A549 (cell line): ENCODE measurements at regions not wholly inside any gene's neighbourhood (a gene's known extent, or its start where the extent isn't known, plus 50 kb on each side); places are given as distances from the start of the nearest gene placed in this dataset.

Experiments
- ATAC-seq, 2 experiments: fragments of 200-7000 bp in 1 of 2; fragments of >200 bp in 1 of 2; cut with Nextera tagmentation in 1 of 2; cut with Tn5 transposase in 1 of 2; 3 replicates each; pipeline versions ENCODE4 v1.8.0 to v1.9.1; 2018 to 2020; ENCODE audit warnings: mild to moderate bottlenecking in 1 of 2, moderate library complexity in 1 of 2
- CTCF ChIA-PET: fragments of 300-600 bp; sonication (Branson Sonifier 250); formaldehyde crosslinking; extraction: SDS; loops from one replicate; lab custom pipeline; 2021; ENCODE audit warnings: antibody characterized with exemption, inconsistent platforms; lab: Yijun Ruan, JAX
- POLR2A ChIA-PET: fragments of 350-600 bp; formaldehyde crosslinking; extraction: SDS; loops from one replicate; lab custom pipeline; 2021; ENCODE audit warnings: antibody characterized with exemption, inconsistent platforms; lab: Yijun Ruan, JAX
- DNase-seq, 2 experiments: peaks; one replicate each; pipeline versions ENCODE4 v3.0.0 to v3.0.0-alpha.2; 2011 to 2016; ENCODE audit warnings: low read depth in 1 of 2, low spot score in 1 of 2
- FAIRE-seq: peaks from 2 replicates; lab custom pipeline; 2011; peaks lifted over from hg19 to GRCh38; lab: Jason Lieb, UNC
- H3K27ac ChIP-seq, 2 experiments: fragments of >200 bp; sonication (Bioruptor Twin); formaldehyde crosslinking; 3 replicates each; pipeline ENCODE4 v1.5.1; 2016 to 2017
- H3K4me1 ChIP-seq: fragments of >200 bp; sonication (Bioruptor Twin); formaldehyde crosslinking; 3 replicates; pipeline ENCODE4 v1.6.1; 2016
- H3K4me2 ChIP-seq: fragments of >200 bp; sonication (Bioruptor Twin); formaldehyde crosslinking; 3 replicates; pipeline ENCODE4 v1.6.1; 2016
- H3K4me3 ChIP-seq: fragments of >200 bp; sonication (Bioruptor Twin); formaldehyde crosslinking; 3 replicates; pipeline ENCODE4 v1.5.1; 2016
- H3K9me3 ChIP-seq: fragments of >200 bp; sonication (Bioruptor Twin); formaldehyde crosslinking; 3 replicates; pipeline ENCODE4 v1.6.1; 2016
- BCL3 ChIP-seq: fragments of >200 bp; sonication (Bioruptor Twin); formaldehyde crosslinking; IDR thresholded peaks from 3 replicates; pipeline ENCODE4 v1.6.1; 2016
- BHLHE40 ChIP-seq: IDR thresholded peaks from 2 replicates; pipeline ENCODE4 v1.6.1; 2012; ENCODE audit warnings: low read depth, low read length, inconsistent platforms
- CBX2 ChIP-seq: fragments of 200-600 bp; sonication (generic); IDR thresholded peaks from 2 replicates; pipeline ENCODE4 v1.6.1; 2016; ENCODE audit warnings: low read depth, mild to moderate bottlenecking, borderline replicate concordance
- E2F6 ChIP-seq: IDR thresholded peaks from 2 replicates; pipeline ENCODE4 v1.6.1; 2012; ENCODE audit warnings: low read depth, borderline replicate concordance
- EHF ChIP-seq: fragments of 250-450 bp; sonication (Bioruptor Pico); IDR thresholded peaks from 2 replicates; pipeline ENCODE4 v1.5.0; 2020; ENCODE audit warnings: mild to moderate bottlenecking
- ELK1 ChIP-seq: fragments of 150-350 bp; IDR thresholded peaks from 2 replicates; pipeline ENCODE4 v1.6.1; 2014; ENCODE audit warnings: low read depth, mild to moderate bottlenecking, low read length
- EP300 ChIP-seq, 2 experiments: fragments of >200 bp; sonication (Bioruptor Twin); formaldehyde crosslinking; IDR thresholded peaks; 2 replicates in 1 of 2; 3 replicates in 1 of 2; pipeline ENCODE4 v1.6.1; 2016 to 2017
- ESRRA ChIP-seq: fragments of 150-350 bp; IDR thresholded peaks from 2 replicates; pipeline ENCODE4 v1.6.1; 2014; ENCODE audit warnings: mild to moderate bottlenecking, low read length, borderline replicate concordance
- FOXS1 ChIP-seq: fragments of 250-450 bp; sonication (Bioruptor Pico); IDR thresholded peaks from 2 replicates; pipeline ENCODE4 v1.5.0; 2020; ENCODE audit warnings: mild to moderate bottlenecking, moderate library complexity
- HDAC2 ChIP-seq: fragments of 200-600 bp; sonication (generic); IDR thresholded peaks from 2 replicates; pipeline ENCODE4 v1.6.1; 2016
- HES2 ChIP-seq: fragments of >200 bp; sonication (Bioruptor Twin); formaldehyde crosslinking; IDR thresholded peaks from 2 replicates; pipeline ENCODE4 v1.6.1; 2016
- HMGXB4 ChIP-seq: fragments of 250-450 bp; sonication (Bioruptor Pico); IDR thresholded peaks from 2 replicates; pipeline ENCODE4 v1.5.0; 2021; ENCODE audit warnings: mild to moderate bottlenecking, moderate library complexity, borderline replicate concordance
- HOXA7 ChIP-seq: fragments of 250-450 bp; sonication (Bioruptor Pico); IDR thresholded peaks from 2 replicates; pipeline ENCODE4 v1.5.0; 2020; ENCODE audit warnings: mild to moderate bottlenecking, moderate library complexity
- JUN ChIP-seq, 2 experiments: fragments of >200 bp; sonication (Bioruptor Twin); formaldehyde crosslinking; IDR thresholded peaks; 2 replicates in 1 of 2; 3 replicates in 1 of 2; pipeline ENCODE4 v1.6.1; 2016 to 2017
- JUNB ChIP-seq: fragments of >200 bp; sonication (Bioruptor Twin); formaldehyde crosslinking; IDR thresholded peaks from 2 replicates; pipeline ENCODE4 v1.6.1; 2016
- KDM1A ChIP-seq: fragments of 200-600 bp; sonication (generic); IDR thresholded peaks from 2 replicates; pipeline ENCODE4 v1.6.1; 2016; ENCODE audit warnings: low read depth, mild to moderate bottlenecking
- MAFK ChIP-seq: fragments of 450-650 bp; IDR thresholded peaks from 2 replicates; pipeline ENCODE4 v1.6.1; 2014; ENCODE audit not compliant: partially characterized antibody
- MAX ChIP-seq: IDR thresholded peaks from 2 replicates; pipeline ENCODE4 v1.6.1; 2012
- MAZ ChIP-seq: fragments of 150-350 bp; IDR thresholded peaks from 2 replicates; pipeline ENCODE4 v1.6.1; 2014; ENCODE audit warnings: antibody characterized with exemption, low read depth, low read length, borderline replicate concordance
- MYC ChIP-seq: IDR thresholded peaks from 2 replicates; pipeline ENCODE4 v1.6.1; 2012; ENCODE audit warnings: mild to moderate bottlenecking, inconsistent platforms, low read length, improper control_type of control experiment, borderline replicate concordance
- NPAS2 ChIP-seq: fragments of 250-450 bp; sonication (Bioruptor Pico); IDR thresholded peaks from 2 replicates; pipeline ENCODE4 v1.8.0; 2022; ENCODE audit warnings: mild to moderate bottlenecking, moderate library complexity, borderline replicate concordance
- PHF8 ChIP-seq: fragments of 200-600 bp; sonication (generic); IDR thresholded peaks from 2 replicates; pipeline ENCODE4 v1.6.1; 2016; ENCODE audit warnings: low read depth, mild to moderate bottlenecking, antibody characterized with exemption, moderate library complexity, borderline replicate concordance
- POLR2A ChIP-seq: IDR thresholded peaks from 2 replicates; pipeline ENCODE4 v1.6.1; 2012; ENCODE audit warnings: mild to moderate bottlenecking, low read length
- POLR2AphosphoS2 ChIP-seq: conservative IDR thresholded peaks from 2 replicates; pipeline ENCODE4 v1.6.1; 2012; ENCODE audit warnings: low read length, improper control_type of control experiment, inconsistent platforms
- RARB ChIP-seq: fragments of 250-450 bp; sonication (Bioruptor Pico); IDR thresholded peaks from 2 replicates; pipeline ENCODE4 v1.8.0; 2021; ENCODE audit warnings: mild to moderate bottlenecking, moderate library complexity
- RCOR1 ChIP-seq: fragments of 150-350 bp; IDR thresholded peaks from 2 replicates; pipeline ENCODE4 v1.6.1; 2014; ENCODE audit warnings: antibody characterized with exemption, low read length, low read depth
- RFX5 ChIP-seq: fragments of 450-650 bp; IDR thresholded peaks from 2 replicates; pipeline ENCODE4 v1.7.1; 2014; ENCODE audit warnings: antibody characterized with exemption, mild to moderate bottlenecking, moderate library complexity
- RNF2 ChIP-seq: fragments of 200-600 bp; sonication (generic); IDR thresholded peaks from 2 replicates; pipeline ENCODE4 v1.6.1; 2016; ENCODE audit warnings: low read depth, mild to moderate bottlenecking, antibody characterized with exemption, moderate library complexity, borderline replicate concordance
- SMC3 ChIP-seq: fragments of >200 bp; sonication (Bioruptor Twin); formaldehyde crosslinking; IDR thresholded peaks from 3 replicates; pipeline ENCODE4 v1.6.1; 2018; ENCODE audit warnings: inconsistent platforms
- TFCP2L1 ChIP-seq: fragments of 250-450 bp; sonication (Bioruptor Pico); IDR thresholded peaks from 2 replicates; pipeline ENCODE4 v1.5.0; 2021; ENCODE audit warnings: mild to moderate bottlenecking
- ZC3H11A ChIP-seq: fragments of 450-650 bp; IDR thresholded peaks from 2 replicates; pipeline ENCODE4 v1.6.1; 2014; ENCODE audit warnings: antibody characterized with exemption, mild to moderate bottlenecking
- ZNF302 ChIP-seq: fragments of 250-450 bp; sonication (Bioruptor Pico); IDR thresholded peaks from 2 replicates; pipeline ENCODE4 v1.9.0; 2021; ENCODE audit warnings: inconsistent platforms, mild to moderate bottlenecking, moderate library complexity
- ZSCAN20 ChIP-seq: fragments of 250-450 bp; sonication (Bioruptor Pico); IDR thresholded peaks from 2 replicates; pipeline ENCODE4 v1.8.0; 2022; ENCODE audit warnings: mild to moderate bottlenecking, moderate library complexity
- WGBS: methylation state at CpG from one replicate; pipeline ENCODE4 v1.1.6; 2017; ENCODE audit errors: missing lambda C conversion rate; 5-methylcytosine and 5-hydroxymethylcytosine counted together

- no peak for ATAC-seq
- no peak overlapping the region for H3K27ac ChIP-seq
- no peak for FAIRE-seq
- no peak for DNase-seq
- CTCF ChIA-PET, result interaction anchor here (0.9 kb wide), 1 partner anchor 77 kb away, joined by 3 read pairs; no protein-coding TSS in a partner anchor
- TF ChIP-seq PHF8, result no peak
- TF ChIP-seq HMGXB4 (CRISPR knock-in tag), result no peak
- no peak for TF ChIP-seq E2F6
- no peak for TF ChIP-seq ELK1
- TF ChIP-seq RNF2, result no peak
- TF ChIP-seq RCOR1, result no peak
- no peak for TF ChIP-seq MYC
- no peak for TF ChIP-seq JUNB
- TF ChIP-seq EHF, result no peak
- no peak for TF ChIP-seq RARB (CRISPR knock-in tag)
- no peak for TF ChIP-seq KDM1A
- no peak for TF ChIP-seq JUN (IDR thresholded peaks at IDR 0.05)
- TF ChIP-seq, all 56 proteins: peak for 0
- POLR2A ChIA-PET, result no interaction called here
- Histone ChIP-seq H3K9me3 (no peaks in the 10 kb centered on the region), H3K4me2 (no peak overlapping the region), H3K4me1 (no peaks in the 10 kb centered on the region), H3K4me3 (no peak overlapping the region)
- 0% methylated on average over 2 of the region's 3 CpGs for WGBS
Observed at GRCh38 chr3:54062546-54062945, 59.8 kb upstream of the CACNA2D3 start.

- DNase-seq, result no peak
- H3K27ac ChIP-seq, result no peak overlapping the region
- POLR2A ChIA-PET, result no interaction called here
- TF ChIP-seq HOXA7 (CRISPR knock-in tag) (no peak), BHLHE40 (no peak), POLR2AphosphoS2 (no peak), MAX (no peak), FOXS1 (no peak), HDAC2 (no peak), POLR2A (no peak), EP300 (IDR thresholded peaks at IDR 0.05) (no peak), EHF (no peak), ZNF302 (CRISPR knock-in tag) (no peak), ZC3H11A (no peak)
- TF ChIP-seq, all 56 proteins: peak for 0
- no peaks in the 10 kb centered on the region for H3K9me3 ChIP-seq
- FAIRE-seq, result no peak
- no peak overlapping the region for H3K4me2 ChIP-seq
- WGBS, result 11% methylated on average over 2 of the region's 2 CpGs
- H3K4me3 ChIP-seq, result no peak overlapping the region
- CTCF ChIA-PET, result no interaction called here
- ATAC-seq, result no peak
- H3K4me1 ChIP-seq, result no peaks in the 10 kb centered on the region
Observed at GRCh38 chr3:54056521-54056920, 65.8 kb upstream of the CACNA2D3 start.

- Histone ChIP-seq H3K27ac (no peak overlapping the region), H3K4me1 (no peaks in the 10 kb centered on the region), H3K9me3 (no peaks in the 10 kb centered on the region), H3K4me2 (no peak overlapping the region), H3K4me3 (no peak overlapping the region)
- POLR2A ChIA-PET, result no interaction called here
- no peak for ATAC-seq
- no peak for DNase-seq
- FAIRE-seq, result no peak
- CTCF ChIA-PET, result no interaction called here
- 55% methylated on average over 4 of the region's 4 CpGs for WGBS
- no peak for TF ChIP-seq SMC3
- TF ChIP-seq EHF, result no peak
- no peak for TF ChIP-seq POLR2AphosphoS2
- TF ChIP-seq HES2, result no peak
- TF ChIP-seq MAZ, result no peak
- no peak for TF ChIP-seq MAX
- TF ChIP-seq MAFK, result no peak
- no peak for TF ChIP-seq ZSCAN20 (CRISPR knock-in tag)
- no peak for TF ChIP-seq TFCP2L1 (CRISPR knock-in tag)
- no peak for TF ChIP-seq CBX2
- no peak for TF ChIP-seq RFX5
- TF ChIP-seq NPAS2 (CRISPR knock-in tag), result no peak
- TF ChIP-seq ESRRA, result no peak
- TF ChIP-seq MYC, result no peak
- no peak for TF ChIP-seq BCL3
Observed at GRCh38 chr3:54053882-54054281, 68.5 kb upstream of the CACNA2D3 start.
